HFF-Myc (cell line): ENCODE measurements at regions not wholly inside any gene's neighbourhood (a gene's known extent, or its start where the extent isn't known, plus 50 kb on each side); places are given as distances from the start of the nearest gene placed in this dataset.

Source experiments
- DNase-seq: peaks from one replicate; pipeline ENCODE4 v3.0.0-alpha.2; 2011; ENCODE audit warnings: low read depth; ENCODE audit errors: extremely low read depth
- H3K4me3 ChIP-seq: replicated peaks from 2 replicates; pipeline ENCODE4 v1.5.1; 2011; ENCODE audit warnings: low read depth, mild to moderate bottlenecking, control low read depth, low read length
- TF ChIP-seq, protein P1 (sequence below): IDR thresholded peaks from 2 replicates; pipeline ENCODE4 v1.5.1; 2012; ENCODE audit warnings: mild to moderate bottlenecking, low read depth, low read length, control low read depth; ENCODE audit errors: missing control alignments

DNA sequence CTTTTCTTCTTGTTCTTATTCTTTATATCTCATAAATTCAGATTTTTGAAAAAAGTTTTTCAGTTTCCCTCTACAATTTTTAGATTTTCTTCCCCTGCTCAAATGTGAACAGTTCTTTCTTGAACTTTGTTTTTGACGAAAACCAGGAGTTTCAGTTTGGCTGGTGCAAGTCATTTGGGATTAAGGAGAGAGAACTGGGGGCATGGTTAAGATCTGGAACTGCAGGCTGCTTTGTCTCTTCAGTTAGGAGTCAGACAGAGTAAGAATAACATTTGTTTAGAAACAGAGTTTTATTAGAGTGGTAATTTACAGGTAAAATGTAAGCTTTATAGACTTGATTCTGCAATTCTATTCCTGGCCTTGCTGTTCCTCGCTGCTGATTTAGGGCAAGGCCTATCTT, 310.5 kb upstream of the C2CD4B start:
- H3K4me3 ChIP-seq, result no peak overlapping the region
- DNase-seq, result no peak
- TF ChIP-seq, protein P1, sequence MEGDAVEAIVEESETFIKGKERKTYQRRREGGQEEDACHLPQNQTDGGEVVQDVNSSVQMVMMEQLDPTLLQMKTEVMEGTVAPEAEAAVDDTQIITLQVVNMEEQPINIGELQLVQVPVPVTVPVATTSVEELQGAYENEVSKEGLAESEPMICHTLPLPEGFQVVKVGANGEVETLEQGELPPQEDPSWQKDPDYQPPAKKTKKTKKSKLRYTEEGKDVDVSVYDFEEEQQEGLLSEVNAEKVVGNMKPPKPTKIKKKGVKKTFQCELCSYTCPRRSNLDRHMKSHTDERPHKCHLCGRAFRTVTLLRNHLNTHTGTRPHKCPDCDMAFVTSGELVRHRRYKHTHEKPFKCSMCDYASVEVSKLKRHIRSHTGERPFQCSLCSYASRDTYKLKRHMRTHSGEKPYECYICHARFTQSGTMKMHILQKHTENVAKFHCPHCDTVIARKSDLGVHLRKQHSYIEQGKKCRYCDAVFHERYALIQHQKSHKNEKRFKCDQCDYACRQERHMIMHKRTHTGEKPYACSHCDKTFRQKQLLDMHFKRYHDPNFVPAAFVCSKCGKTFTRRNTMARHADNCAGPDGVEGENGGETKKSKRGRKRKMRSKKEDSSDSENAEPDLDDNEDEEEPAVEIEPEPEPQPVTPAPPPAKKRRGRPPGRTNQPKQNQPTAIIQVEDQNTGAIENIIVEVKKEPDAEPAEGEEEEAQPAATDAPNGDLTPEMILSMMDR, result no peak

DNA sequence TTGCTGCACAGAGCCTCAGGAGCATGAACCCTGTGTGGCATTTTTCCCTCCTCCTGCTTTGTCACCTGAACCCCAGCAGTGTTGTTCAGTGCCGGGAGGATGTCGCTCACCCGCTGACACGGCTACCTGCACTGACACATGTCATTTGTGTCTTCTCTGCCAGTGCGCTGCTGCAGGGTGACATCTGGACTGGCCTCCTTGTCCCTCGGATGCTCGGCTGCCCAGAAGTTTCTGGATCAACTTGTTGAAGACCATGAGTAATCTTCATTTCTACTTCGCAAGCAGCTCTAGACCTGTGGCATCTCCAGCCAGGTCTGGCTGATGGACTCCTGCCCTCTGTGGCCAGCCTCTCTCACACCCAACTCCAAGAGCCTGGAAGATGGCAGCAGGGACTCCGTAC, 311.1 kb upstream of the C2CD4B start:
- DNase-seq, result no peak
- H3K4me3 ChIP-seq, result no peak overlapping the region
- TF ChIP-seq, protein P1, result no peak

DNA sequence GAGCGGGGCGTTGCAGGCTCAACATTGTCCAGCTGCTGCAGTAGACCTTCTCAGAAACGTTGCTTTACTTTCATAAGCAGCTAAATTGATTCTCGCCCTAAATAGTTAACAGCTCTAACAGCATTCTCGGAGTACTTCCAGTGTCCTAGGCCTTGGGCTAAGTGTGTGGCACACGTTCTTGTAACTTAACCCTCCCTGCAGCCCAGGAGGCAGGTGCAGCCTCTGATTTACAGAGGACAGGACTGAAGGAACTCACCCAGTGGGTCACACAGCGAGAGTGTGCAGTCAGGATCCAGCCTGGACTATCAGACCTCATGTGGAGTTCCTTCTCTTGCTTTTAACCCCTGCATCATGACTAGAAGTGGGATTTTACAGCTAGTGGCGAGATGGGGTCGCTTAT, 312.8 kb upstream of the C2CD4B start:
- DNase-seq, result no peak
- TF ChIP-seq, protein P1, result no peak
- H3K4me3 ChIP-seq, result no peak overlapping the region

DNA sequence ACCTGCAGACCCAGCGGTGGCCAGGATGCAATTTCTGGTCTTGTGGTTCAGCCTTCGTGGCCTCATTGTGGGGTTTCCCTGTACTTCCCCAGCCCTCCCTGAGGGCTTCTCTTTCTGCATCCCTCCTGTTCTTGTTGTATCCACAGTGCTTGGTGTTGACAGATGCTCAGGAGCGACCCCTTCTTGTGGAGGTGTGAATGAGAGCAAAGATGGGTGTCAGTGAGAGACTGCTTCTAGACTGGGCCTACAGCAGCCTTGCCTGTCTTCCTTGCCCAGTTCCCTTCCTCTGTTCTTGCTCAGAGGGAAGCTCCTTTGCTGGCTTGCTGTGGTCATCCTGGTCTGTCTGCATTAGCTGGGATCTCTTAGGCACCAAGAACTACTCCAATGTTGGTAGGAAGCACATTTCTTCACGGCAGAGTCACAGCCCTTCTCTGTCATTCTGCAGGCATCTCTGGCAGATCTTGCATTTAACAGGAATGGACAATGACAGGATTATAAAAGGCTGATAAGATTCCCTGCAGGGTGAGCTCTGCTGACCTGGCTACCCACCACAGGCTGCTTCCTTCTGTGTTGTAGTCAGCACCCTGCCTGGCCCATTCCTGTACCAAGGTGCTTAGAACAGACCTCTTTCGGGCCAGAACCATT, 317.8 kb upstream of the C2CD4B start:
- no peak for DNase-seq
- TF ChIP-seq, protein P1, result peak; percentile 35
- H3K4me3 ChIP-seq, result no peak overlapping the region

DNA sequence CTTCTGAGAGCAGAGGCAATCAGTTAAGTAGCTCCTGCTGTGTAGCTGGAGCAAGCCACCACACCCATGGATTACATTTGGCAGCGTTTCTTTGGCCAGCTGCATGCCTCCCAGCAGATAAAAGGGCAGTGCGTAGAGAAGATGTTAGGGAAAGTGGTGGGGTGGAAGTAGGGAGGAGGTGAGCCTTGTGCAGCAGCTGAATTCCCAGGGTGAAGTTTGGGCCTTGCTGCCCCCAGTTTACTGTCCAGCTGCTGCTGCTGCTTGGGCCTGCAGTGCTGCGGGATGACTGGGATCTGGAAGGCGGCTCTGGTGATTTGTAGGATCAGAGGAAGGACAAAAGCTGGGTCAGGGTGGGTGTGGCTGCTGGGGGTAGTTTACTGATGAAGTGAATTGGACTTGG, 318.7 kb upstream of the C2CD4B start:
- no peak overlapping the region for H3K4me3 ChIP-seq
- DNase-seq, result no peak
- TF ChIP-seq, protein P1, result no peak

DNA sequence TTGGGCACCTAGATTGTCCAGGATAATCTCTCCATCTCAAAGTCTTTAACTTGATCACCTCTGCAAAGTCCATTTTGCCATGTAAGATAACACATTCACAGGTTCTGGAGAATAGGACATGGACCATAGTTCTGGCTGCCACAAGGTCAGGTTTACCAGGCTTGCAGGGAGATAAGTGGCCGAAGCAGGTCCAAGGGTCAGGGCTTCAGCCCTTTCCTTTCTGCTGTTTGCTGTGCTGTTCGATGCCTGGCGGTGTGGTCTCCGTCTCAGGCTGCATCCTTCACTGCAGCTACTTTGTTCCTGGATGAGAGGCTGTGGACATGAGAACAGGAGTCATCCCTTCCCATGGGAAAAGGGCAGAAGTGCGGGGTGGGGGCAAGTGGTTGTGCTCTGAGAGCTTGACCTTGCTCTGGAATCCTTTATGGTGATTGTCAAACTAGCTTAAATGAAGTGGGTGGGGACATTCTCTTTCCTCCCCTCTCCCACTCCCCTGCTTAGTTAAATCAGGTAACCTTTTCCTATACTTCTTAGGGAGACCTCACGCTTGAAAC, 320.2 kb upstream of the C2CD4B start:
- no peak for DNase-seq
- TF ChIP-seq, protein P1, result no peak
- H3K4me3 ChIP-seq, result no peak overlapping the region

DNA sequence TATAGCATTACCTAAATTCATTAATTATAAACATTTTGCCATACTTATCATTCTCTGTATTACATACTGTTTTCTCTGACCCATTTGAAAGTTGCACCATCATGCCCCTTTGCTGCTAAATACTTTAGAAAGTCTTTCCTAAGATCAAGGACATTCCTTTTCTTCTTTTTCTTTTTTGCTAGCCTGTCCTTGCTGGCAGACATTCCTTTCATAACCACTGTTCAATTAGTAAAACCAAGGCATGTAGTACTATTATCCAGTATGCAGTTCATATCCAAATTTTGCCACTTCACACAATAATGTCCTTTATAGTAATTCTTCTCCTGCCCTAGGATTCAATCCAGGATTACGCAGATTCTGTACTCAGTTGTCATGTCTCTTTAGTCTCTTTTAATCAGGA, 321.0 kb upstream of the C2CD4B start:
- no peak for DNase-seq
- TF ChIP-seq, protein P1, result no peak
- H3K4me3 ChIP-seq, result no peak overlapping the region
